Neural cell (in vitro differentiated cells): ENCODE measurements at regions not wholly inside any gene's neighbourhood (a gene's known extent, or its start where the extent isn't known, plus 50 kb on each side); places are given as distances from the start of the nearest gene placed in this dataset.

ENCODE experiments used
- H2AFZ ChIP-seq: fragments of 200-600, 300-800 bp; sonication (generic), shearing (Covaris generic); 2 replicates; pipeline ENCODE4 v1.6.0; 2014; ENCODE audit warnings: low read depth, mild to moderate bottlenecking, antibody characterized with exemption, low read length, moderate library complexity
- H3F3A ChIP-seq: fragments of 200-600 bp; shearing (Covaris generic); 2 replicates; pipeline ENCODE4 v1.6.1; 2016; ENCODE audit warnings: mild to moderate bottlenecking, moderate library complexity, mixed read lengths, antibody characterized with exemption, low read length; ENCODE audit not compliant: insufficient read depth, poor library complexity, severe bottlenecking
- H3K27ac ChIP-seq: fragments of 200-600, 300-800 bp; sonication (generic), shearing (Covaris generic); 2 replicates; pipeline ENCODE4 v1.5.1; 2014; ENCODE audit warnings: mild to moderate bottlenecking, low read length, moderate library complexity
- H3K27me3 ChIP-seq: fragments of 300-800, 200-600 bp; sonication (generic), shearing (Covaris generic); 2 replicates; pipeline ENCODE4 v1.6.0; 2014; ENCODE audit warnings: mild to moderate bottlenecking, low read depth, low read length, moderate library complexity; ENCODE audit not compliant: insufficient read depth
- H3K36me3 ChIP-seq: fragments of 300-800, 200-600 bp; sonication (generic), shearing (Covaris generic); 2 replicates; pipeline ENCODE4 v1.5.1; 2014; ENCODE audit warnings: mild to moderate bottlenecking, antibody characterized with exemption, low read length, moderate library complexity; ENCODE audit not compliant: insufficient read depth
- H3K4me2 ChIP-seq: fragments of 300-800, 200-600 bp; sonication (generic), shearing (Covaris generic); 2 replicates; pipeline ENCODE4 v1.6.0; 2014; ENCODE audit warnings: mild to moderate bottlenecking, low read length
- H3K4me3 ChIP-seq: fragments of 300-800, 200-600 bp; sonication (generic), shearing (Covaris generic); 2 replicates; pipeline ENCODE4 v1.5.1; 2014; ENCODE audit warnings: mild to moderate bottlenecking, low read length, moderate library complexity
- H3K79me2 ChIP-seq: fragments of 200-600 bp; shearing (Covaris generic); replicated peaks from 2 replicates; pipeline ENCODE4 v1.6.0; 2014; ENCODE audit warnings: mild to moderate bottlenecking, low read length, moderate library complexity; ENCODE audit not compliant: insufficient read depth
- H3K9ac ChIP-seq: fragments of 300-800, 200-600 bp; sonication (generic), shearing (Covaris generic); 2 replicates; pipeline ENCODE4 v1.6.1; 2016; ENCODE audit warnings: mild to moderate bottlenecking, low read length, mixed read lengths
- H3K9me2 ChIP-seq: fragments of 200-600 bp; shearing (Covaris generic); 2 replicates; pipeline ENCODE4 v1.6.1; 2016; ENCODE audit warnings: mild to moderate bottlenecking, low read length, mixed read lengths; ENCODE audit not compliant: insufficient read depth
- H3K9me3 ChIP-seq: fragments of 200-600, 300-800 bp; sonication (generic), shearing (Covaris generic); 2 replicates; pipeline ENCODE4 v1.6.1; 2016; ENCODE audit warnings: mild to moderate bottlenecking, mixed run types, low read length, moderate library complexity, mixed read lengths
- H4K20me1 ChIP-seq: fragments of 200-600 bp; shearing (Covaris generic); 2 replicates; pipeline ENCODE4 v1.6.1; 2016; ENCODE audit warnings: mild to moderate bottlenecking, mixed run types; ENCODE audit not compliant: insufficient read depth
- CTCF ChIP-seq: fragments of 450-650 bp; IDR thresholded peaks from 2 replicates; pipeline ENCODE4 v1.5.1; 2014; ENCODE audit warnings: antibody characterized with exemption, mild to moderate bottlenecking, moderate library complexity; ENCODE audit not compliant: poor library complexity, severe bottlenecking
- EP300 ChIP-seq: fragments of 450-650 bp; conservative IDR thresholded peaks from 2 replicates; pipeline ENCODE4 v1.6.1; 2014; ENCODE audit warnings: antibody characterized with exemption, mild to moderate bottlenecking, moderate library complexity; ENCODE audit not compliant: poor library complexity, severe bottlenecking
- EZH2 ChIP-seq: fragments of 200-600, 300-800 bp; shearing (Covaris generic), sonication (generic); IDR thresholded peaks from 2 replicates; pipeline ENCODE4 v1.6.1; 2014; ENCODE audit warnings: antibody characterized with exemption, low read length, borderline replicate concordance, mild to moderate bottlenecking; ENCODE audit not compliant: insufficient read depth, poor library complexity, severe bottlenecking
- MXI1 ChIP-seq: fragments of 450-650 bp; conservative IDR thresholded peaks from 2 replicates; pipeline ENCODE4 v1.6.1; 2014; ENCODE audit warnings: antibody characterized with exemption, mild to moderate bottlenecking; ENCODE audit not compliant: poor library complexity, severe bottlenecking
- POLR2AphosphoS5 ChIP-seq: IDR thresholded peaks from 2 replicates; pipeline ENCODE4 v1.6.1; 2012
- RAD21 ChIP-seq: fragments of 450-650 bp; conservative IDR thresholded peaks from 2 replicates; pipeline ENCODE4 v1.6.1; 2014; ENCODE audit warnings: antibody characterized with exemption, mild to moderate bottlenecking, moderate library complexity
- REST ChIP-seq: IDR thresholded peaks from 2 replicates; pipeline ENCODE4 v1.6.1; 2012; ENCODE audit warnings: borderline replicate concordance
- SMC3 ChIP-seq: fragments of 450-650 bp; conservative IDR thresholded peaks from 2 replicates; pipeline ENCODE4 v1.6.1; 2014; ENCODE audit warnings: antibody characterized with exemption, mild to moderate bottlenecking, moderate library complexity; ENCODE audit not compliant: poor library complexity
- TAF1 ChIP-seq: IDR thresholded peaks from 2 replicates; pipeline ENCODE4 v1.6.1; 2012; ENCODE audit warnings: low read depth

- Histone ChIP-seq H3K4me3 (no peak overlapping the region), H3F3A (no peaks in the 10 kb centered on the region), H3K27me3 (no peaks in the 10 kb centered on the region), H3K36me3 (no peaks in the 10 kb centered on the region), H3K79me2 (no peaks in the 10 kb centered on the region), H2AFZ (no peak overlapping the region), H3K4me2 (no peak overlapping the region), H3K9ac (no peak overlapping the region), H3K9me2 (no peaks in the 10 kb centered on the region), H3K27ac (no peak overlapping the region), H3K9me3 (no peaks in the 10 kb centered on the region), H4K20me1 (no peaks in the 10 kb centered on the region)
- TF ChIP-seq EZH2 (no peak), RAD21 (no peak), MXI1 (no peak), REST (no peak)
Observed at GRCh38 chr20:60483371-60483770, 525.1 kb downstream of the CDH26 start.

GRCh38 chr20:60484316-60484715 lies 526.1 kb downstream of the CDH26 start:
- no peaks in the 10 kb centered on the region for H4K20me1 ChIP-seq
- H2AFZ ChIP-seq = no peak overlapping the region
- H3K4me3 ChIP-seq = no peak overlapping the region
- no peak overlapping the region for H3K27ac ChIP-seq
- no peak overlapping the region for H3K4me2 ChIP-seq
- no peaks in the 10 kb centered on the region for H3F3A ChIP-seq
- TF ChIP-seq EP300 (no peak), POLR2AphosphoS5 (no peak), TAF1 (no peak), REST (no peak), EZH2 (no peak), MXI1 (no peak), CTCF (no peak), RAD21 (no peak), SMC3 (no peak)
- H3K79me2 ChIP-seq = no peaks in the 10 kb centered on the region
- no peak overlapping the region for H3K9ac ChIP-seq
- no peaks in the 10 kb centered on the region for H3K9me2 ChIP-seq
- H3K27me3 ChIP-seq = no peaks in the 10 kb centered on the region
- H3K9me3 ChIP-seq = no peaks in the 10 kb centered on the region
- H3K36me3 ChIP-seq = no peaks in the 10 kb centered on the region
